CD4-positive, alpha-beta T cell treated with Interleukin-4 for 1 hour (primary cell): ENCODE measurements at regions not wholly inside any gene's neighbourhood (a gene's known extent, or its start where the extent isn't known, plus 50 kb on each side); places are given as distances from the start of the nearest gene placed in this dataset.

Experiments used
- DNase-seq, 2 donors: peaks; one replicate each; pipeline ENCODE4 v3.0.0-alpha.2; 2020 to 2022

- no peak for DNase-seq
Observed at GRCh38 chr12:24462946-24463345, 486.0 kb downstream of the BCAT1 start.

DNA sequence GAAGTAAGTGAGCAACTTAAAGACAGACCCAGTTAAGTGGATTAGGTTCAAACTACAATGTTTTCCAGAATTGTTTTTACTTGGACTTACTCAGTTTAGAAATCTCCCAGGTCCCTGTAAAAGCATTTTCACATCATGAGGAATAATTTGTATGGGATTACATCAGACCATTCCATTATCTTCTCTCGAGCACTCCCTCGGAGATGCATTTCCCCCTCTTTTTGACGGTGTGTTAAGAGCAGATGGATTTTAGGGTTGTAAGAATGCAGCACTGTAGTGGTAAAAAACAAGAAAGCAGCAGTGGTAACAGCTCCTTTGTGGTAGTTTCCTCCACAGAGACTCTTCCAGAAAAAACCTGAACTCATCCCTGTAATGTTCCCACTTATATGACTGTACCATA lies 488.4 kb downstream of the BCAT1 start:
- DNase-seq = no peak

DNA sequence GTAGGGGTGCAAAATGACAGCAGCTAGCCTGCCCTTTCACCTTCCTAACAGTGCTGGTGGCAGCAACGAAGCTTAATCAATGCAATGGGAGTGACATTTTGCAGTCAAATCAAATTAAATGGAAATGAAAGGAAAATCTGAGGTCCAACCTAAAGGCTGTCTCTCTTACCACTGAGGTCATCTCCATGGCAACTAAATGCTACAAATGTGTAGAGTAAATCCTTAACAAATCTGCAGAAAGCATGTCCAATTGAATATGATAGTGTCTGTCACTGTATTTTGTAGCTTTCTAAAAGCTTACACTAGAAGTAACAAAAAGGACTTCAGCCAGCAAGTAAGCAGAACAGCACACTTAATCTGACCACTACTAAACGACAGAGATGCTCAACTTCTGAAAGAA lies 488.8 kb downstream of the BCAT1 start:
- no peak for DNase-seq

DNA sequence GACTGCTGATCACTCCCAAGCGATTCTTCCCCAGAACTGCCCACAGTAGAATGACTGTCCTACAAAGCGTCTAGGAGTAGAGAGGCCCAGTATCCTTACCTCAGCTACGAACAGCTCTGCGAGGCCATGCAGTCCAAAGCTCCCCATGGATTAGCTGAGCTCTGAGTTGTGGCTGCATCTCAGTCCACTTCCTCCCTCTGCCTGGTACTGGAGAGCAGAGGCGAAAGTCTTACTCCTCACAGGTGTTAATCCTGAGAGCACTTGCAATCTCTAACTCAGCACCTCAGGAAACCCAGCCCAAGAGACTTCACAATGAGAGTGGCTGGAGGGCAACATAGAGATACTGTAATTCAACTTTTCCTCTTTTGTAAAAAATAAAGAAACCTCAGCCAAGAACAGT lies 493.1 kb downstream of the BCAT1 start:
- DNase-seq = no peak

DNA sequence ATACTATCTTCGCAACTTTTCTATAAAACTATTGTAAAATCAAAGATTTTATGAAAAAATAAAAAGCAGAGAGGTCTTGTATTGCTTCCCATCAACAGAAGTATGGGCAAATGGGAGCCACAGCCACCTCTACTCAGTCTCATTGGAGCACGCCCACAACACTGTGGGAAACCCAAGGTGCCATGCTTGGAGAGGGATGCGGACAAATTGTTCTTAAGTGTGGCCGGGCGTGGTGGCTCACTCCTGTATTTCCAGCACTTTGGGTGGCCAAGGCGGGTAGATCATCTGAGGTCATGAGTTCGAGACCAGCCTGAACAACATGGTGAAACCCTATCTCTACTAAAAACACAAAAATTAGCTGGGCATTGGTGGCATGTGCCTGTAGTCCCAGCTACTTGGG lies 498.2 kb upstream of the SOX5 start:
- no peak for DNase-seq

DNA sequence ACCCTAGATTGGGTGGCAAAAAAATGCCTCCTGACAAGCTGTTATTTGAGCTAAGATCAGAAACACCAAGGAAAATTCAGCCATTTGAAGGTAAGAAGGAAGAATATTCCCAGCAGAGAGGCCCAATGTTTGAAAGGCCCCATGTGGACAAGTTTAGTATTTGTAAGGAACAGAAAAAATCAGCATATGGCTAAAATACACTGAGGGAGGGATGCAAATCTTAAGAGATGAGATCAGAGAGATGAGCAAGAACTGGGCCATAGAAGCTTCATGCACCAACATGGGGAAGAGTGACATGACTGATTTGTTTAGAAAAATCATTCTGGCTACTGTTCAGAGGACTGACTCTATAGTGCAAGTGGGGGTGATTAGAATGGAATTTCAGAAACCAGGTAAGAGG lies 496.8 kb upstream of the SOX5 start:
- no peak for DNase-seq

- no peak for DNase-seq
Observed at GRCh38 chr12:24444634-24445033, 495.2 kb upstream of the SOX5 start.

- no peak for DNase-seq
Observed at GRCh38 chr12:24441458-24441857, 492.0 kb upstream of the SOX5 start.

- DNase-seq = no peak
Observed at GRCh38 chr12:24436667-24437066, 487.2 kb upstream of the SOX5 start.

DNA sequence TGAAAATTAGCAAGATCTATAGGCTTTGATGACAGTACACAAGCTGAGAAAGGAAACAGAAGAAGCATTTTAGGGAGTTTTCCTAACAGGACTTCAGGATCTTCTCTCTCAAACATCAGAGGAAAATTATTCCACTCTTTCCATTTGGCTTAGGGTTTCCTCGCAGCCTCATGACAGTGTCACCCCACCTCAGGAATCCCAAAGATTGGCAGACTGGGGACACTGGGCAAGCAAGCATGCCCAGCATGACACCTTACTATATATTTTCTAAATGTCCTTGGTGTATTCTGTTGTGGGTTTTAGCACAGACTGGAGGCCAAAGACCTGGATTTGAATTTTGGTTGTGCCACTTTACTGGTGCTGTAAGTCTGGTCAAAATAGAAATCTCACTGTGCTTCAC lies 482.4 kb upstream of the SOX5 start:
- DNase-seq = no peak

GRCh38 chr12:24427776-24428175 lies 478.3 kb upstream of the SOX5 start:
- DNase-seq = no peak

DNA sequence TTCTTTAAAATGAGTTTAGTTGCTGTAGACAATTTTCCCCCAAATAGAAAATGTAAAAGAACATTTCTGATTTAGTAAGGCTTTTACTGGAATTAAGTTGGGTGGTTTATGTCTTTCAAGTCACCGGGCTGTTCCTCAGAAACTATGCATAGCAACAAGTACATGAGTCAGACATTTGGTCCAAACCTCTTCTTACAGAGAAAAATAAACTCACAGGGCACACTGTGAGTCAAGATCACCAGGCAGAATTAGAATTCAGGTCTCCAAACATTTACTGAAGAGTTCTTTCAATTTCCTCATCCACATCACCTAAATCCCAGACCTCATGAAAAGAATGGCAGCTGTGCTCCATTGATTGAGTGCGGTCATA lies 476.1 kb upstream of the SOX5 start:
- DNase-seq = no peak

GRCh38 chr12:24424889-24425600 lies 475.6 kb upstream of the SOX5 start:
- DNase-seq = no peak

DNA sequence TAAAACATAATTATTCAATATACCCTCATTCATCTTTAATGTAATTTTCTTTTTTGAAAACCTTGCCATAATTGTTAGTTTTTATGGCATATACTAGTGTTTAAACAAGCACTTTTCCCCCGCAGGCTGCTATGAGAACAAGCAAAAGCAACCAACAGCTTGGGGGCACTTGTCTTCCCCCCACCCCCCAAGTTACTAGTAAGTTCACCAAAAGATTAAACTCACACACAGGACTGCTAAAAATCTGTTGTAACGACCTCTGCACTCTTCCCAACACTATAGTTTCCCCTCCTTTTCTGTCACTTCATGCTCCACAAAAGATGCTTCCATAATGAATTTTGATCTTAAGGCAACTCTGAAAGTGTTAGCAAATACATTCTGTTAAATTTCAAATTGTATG lies 474.9 kb upstream of the SOX5 start:
- DNase-seq = no peak

DNA sequence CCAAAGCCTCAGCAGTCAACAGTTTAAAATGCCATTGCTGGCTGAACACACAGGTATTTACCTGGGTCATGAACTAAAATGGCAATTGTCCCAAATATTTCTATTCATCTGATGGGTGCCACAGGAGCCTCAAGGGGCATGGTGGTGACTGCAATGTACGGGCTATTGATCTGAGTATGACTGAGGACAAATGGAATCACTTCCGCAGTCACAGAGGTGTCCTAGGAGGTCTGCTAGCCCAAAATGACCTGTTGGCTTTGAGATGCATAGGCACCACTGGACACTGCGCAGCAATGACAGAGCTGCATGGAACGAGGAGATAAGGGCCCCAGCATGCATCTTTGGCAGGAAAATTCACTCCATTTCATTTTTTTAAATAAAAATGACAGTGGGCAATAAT lies 474.1 kb upstream of the SOX5 start:
- no peak for DNase-seq

DNA sequence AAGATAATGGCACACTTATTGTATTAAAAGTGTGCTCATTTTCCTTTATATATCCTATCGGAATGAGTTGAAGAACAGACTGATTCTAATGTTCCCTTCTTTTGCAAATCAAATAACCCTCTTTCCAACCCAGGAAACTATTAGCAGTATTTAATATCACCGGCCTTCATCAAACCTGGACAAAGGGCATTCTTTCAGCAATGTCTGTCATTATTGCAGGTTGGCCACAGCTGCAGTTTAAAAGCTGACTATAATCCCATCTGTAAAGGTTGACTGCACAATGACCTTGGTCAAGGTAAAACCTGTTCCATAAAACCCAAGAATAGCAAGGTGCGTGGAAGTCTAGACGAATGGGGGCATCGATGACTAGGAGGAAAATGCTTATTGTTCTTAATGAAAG lies 472.3 kb upstream of the SOX5 start:
- no peak for DNase-seq

DNA sequence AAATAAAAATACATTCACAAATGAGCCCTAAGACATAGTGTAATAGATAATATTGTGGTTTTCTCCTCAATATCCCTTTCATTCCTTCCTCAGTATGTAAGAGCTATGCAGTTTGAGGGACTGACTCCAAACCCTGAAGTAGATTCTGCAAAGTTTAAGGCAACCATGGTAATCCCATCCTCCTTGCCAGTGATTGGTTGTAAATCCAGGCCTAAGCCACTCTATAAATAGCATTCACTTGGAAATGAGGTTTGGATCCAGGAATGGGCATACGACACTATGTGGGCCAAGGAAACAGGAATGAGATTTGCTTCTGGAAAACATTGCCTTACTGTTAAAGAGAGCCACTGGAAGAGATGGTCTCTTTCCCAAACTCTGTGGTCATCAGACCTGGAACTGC lies 468.7 kb upstream of the SOX5 start:
- DNase-seq = no peak

DNA sequence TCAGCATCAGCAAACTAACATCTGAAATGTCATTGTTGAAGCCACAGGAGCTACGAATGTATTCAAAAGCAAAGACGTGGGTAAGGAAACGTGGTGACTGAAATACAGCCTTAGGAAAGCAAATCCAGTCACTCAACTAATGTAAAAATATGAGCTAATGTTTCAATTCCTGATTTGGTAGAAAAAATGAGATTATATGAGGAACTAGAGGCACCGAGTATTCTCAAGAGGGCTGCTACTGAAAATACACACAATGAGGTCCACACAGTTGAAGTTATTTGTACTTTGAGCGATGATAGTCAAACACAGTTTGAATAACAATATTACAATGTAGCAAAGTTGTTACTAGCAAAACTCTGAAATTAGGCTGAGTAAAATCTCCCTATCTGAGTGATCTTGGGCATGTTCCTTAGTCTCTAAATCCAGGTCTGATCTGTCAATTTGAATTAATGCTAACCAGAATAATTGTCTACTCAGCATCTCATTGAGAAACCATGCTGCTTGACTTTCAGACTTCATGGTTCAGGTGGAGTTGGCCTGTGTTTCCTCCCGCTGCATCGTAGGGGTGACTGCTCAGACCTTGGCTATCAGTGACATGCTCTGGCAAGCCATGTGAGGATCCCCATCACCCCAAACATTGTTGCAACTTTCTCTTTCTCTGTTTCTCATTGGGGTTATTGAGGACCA lies 467.1 kb upstream of the SOX5 start:
- DNase-seq = no peak

- no peak for DNase-seq
Observed at GRCh38 chr12:24415934-24416333, 466.5 kb upstream of the SOX5 start.

DNA sequence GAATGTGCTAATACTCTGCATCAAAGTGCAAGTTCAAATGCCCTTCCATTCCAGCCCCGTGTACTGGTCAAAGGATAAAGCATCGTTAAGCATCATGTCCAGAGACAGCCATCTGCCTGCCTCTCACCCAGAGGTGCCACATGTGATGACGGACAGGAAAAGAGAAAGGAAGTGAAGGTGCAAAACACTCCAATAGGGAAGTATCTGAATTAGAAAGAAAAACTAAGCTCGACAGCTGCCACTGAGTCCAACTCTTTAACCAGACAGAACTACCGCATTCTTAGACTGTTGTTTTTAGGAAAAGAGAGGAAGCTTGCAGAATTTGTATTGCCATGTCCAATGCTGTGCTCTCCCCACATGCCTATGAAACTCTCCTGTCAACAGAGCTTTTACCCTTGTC lies 465.0 kb upstream of the SOX5 start:
- DNase-seq = no peak

DNA sequence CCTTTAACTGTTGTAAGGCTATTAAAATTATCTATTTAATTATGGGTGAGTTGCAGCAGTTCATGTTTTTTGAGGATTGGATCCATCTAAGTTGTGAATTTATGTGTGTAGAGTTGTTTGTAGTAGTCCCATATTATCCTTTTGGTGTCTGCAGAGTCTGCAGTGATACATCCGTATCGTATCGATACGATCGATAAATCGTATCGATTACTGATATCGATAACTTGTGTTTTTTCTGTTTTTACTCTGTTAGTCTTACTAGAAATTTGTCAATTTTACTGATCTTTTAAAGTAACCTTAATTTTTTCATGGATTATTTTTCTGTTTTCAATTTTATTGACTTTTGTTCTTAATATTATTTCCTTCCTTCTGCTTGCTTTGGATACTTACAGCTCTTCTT lies 462.5 kb upstream of the SOX5 start:
- no peak for DNase-seq

GRCh38 chr12:24409868-24410267 lies 460.4 kb upstream of the SOX5 start:
- no peak for DNase-seq

GRCh38 chr12:24408305-24408704 lies 458.8 kb upstream of the SOX5 start:
- DNase-seq = no peak

GRCh38 chr12:24407884-24408283 lies 458.4 kb upstream of the SOX5 start:
- DNase-seq = no peak
